Upper lobe of left lung (tissue), 6 donors: ENCODE measurements at regions not wholly inside any gene's neighbourhood (a gene's known extent, or its start where the extent isn't known, plus 50 kb on each side); places are given as distances from the start of the nearest gene placed in this dataset.

Source experiments
- ATAC-seq, 2 donors: fragments of 200-7000 bp; cut with Tn5 transposase; one replicate each; pipeline ENCODE4 v1.9.1; 2022; ENCODE audit warnings: mild to moderate bottlenecking in 2 of 2, moderate library complexity in 2 of 2; ENCODE audit not compliant: low FRiP score in 2 of 2
- DNase-seq, 2 donors: peaks; one replicate each; pipeline ENCODE4 v3.0.0-alpha.2; 2019 to 2020
- H3K27ac ChIP-seq, 4 donors: fragments of 200-600 bp; sonication (generic); one replicate each; pipeline ENCODE4 v1.5.1; 2016 to 2019
- H3K27me3 ChIP-seq, 4 donors: fragments of 200-600 bp; sonication (generic); one replicate each; pipeline ENCODE4 v1.5.1; 2017 to 2019
- H3K36me3 ChIP-seq, 4 donors: fragments of 200-600 bp; sonication (generic); one replicate each; pipeline ENCODE4 v1.5.1; 2016 to 2019
- H3K4me1 ChIP-seq, 4 donors: fragments of 200-600 bp; sonication (generic); one replicate each; pipeline ENCODE4 v1.5.1; 2018 to 2019
- H3K4me3 ChIP-seq, 4 donors: fragments of 200-600 bp; sonication (generic); one replicate each; pipeline ENCODE4 v1.5.1; 2017 to 2019; ENCODE audit warnings: mild to moderate bottlenecking in 2 of 4, moderate library complexity in 1 of 4
- H3K9me3 ChIP-seq, 4 donors: fragments of 200-600 bp; sonication (generic); one replicate each; pipeline ENCODE4 v1.5.1; 2018 to 2019
- EP300 ChIP-seq, 4 donors: sonication (generic); formaldehyde crosslinking; IDR thresholded peaks; one replicate each; pipeline ENCODE4 v1.5.1; 2017; ENCODE audit warnings: antibody characterized with exemption in 4 of 4, control low read depth in 2 of 4
- POLR2A ChIP-seq, 4 donors: fragments of 450-650 bp; IDR thresholded peaks; one replicate each; pipeline ENCODE4 v1.5.1; 2016 to 2017; ENCODE audit warnings: antibody characterized with exemption in 4 of 4, mild to moderate bottlenecking in 2 of 4
- POLR2AphosphoS5 ChIP-seq, 2 donors: sonication (generic); formaldehyde crosslinking; IDR thresholded peaks; one replicate each; pipeline ENCODE4 v1.5.1; 2017; ENCODE audit warnings: antibody characterized with exemption in 2 of 2
- WGBS, 2 donors: methylation state at CpG; one replicate each; pipeline ENCODE4 v1.1.5; 2017 to 2018; 5-methylcytosine and 5-hydroxymethylcytosine counted together
- TF ChIP-seq, protein P1 (sequence below), 6 experiments: fragments of 450-650 bp in 4 of 6; fragments of 200-600 bp in 2 of 6; sonication (generic) in 2 of 6; IDR thresholded peaks; one replicate each; pipeline ENCODE4 v1.5.1; 2016 to 2019; ENCODE audit warnings: antibody characterized with exemption in 6 of 6
- donor health status: DM: no; HTN: no; CAD: no; lungs with moderate emphysema.
- donor health status: DM: no; HTN: yes; CAD: no; lungs with severe emphysema.

GRCh38 chr2:136495636-136496035, 269.7 kb upstream of the THSD7B start:
- TF ChIP-seq POLR2AphosphoS5 (IDR thresholded peaks at IDR 0.05) (no peak), POLR2A (IDR thresholded peaks at IDR 0.05) (no peak), EP300 (IDR thresholded peaks at IDR 0.05) (no peak)
- TF ChIP-seq, protein P1, sequence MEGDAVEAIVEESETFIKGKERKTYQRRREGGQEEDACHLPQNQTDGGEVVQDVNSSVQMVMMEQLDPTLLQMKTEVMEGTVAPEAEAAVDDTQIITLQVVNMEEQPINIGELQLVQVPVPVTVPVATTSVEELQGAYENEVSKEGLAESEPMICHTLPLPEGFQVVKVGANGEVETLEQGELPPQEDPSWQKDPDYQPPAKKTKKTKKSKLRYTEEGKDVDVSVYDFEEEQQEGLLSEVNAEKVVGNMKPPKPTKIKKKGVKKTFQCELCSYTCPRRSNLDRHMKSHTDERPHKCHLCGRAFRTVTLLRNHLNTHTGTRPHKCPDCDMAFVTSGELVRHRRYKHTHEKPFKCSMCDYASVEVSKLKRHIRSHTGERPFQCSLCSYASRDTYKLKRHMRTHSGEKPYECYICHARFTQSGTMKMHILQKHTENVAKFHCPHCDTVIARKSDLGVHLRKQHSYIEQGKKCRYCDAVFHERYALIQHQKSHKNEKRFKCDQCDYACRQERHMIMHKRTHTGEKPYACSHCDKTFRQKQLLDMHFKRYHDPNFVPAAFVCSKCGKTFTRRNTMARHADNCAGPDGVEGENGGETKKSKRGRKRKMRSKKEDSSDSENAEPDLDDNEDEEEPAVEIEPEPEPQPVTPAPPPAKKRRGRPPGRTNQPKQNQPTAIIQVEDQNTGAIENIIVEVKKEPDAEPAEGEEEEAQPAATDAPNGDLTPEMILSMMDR (IDR thresholded peaks at IDR 0.05), result no peak
- no peaks in the 10 kb centered on the region for H3K4me1 ChIP-seq
- 82 to 84% methylated on average over 5 of the region's 5 CpGs for WGBS, 2 donors

GRCh38 chr2:136492901-136493300, 272.4 kb upstream of the THSD7B start:
- Histone ChIP-seq H3K9me3 (peaks cover 0 to 5% (median 0%) of the 10 kb centered on the region in 4 donors), H3K4me3 (no peak overlapping the region), H3K27me3 (no peaks in the 10 kb centered on the region), H3K27ac (no peak overlapping the region), H3K36me3 (no peaks in the 10 kb centered on the region), H3K4me1 (no peaks in the 10 kb centered on the region)
- ATAC-seq (no peak), DNase-seq (no peak)
- TF ChIP-seq, protein P1 (IDR thresholded peaks at IDR 0.05), result no peak
- TF ChIP-seq EP300 (IDR thresholded peaks at IDR 0.05) (no peak), POLR2A (IDR thresholded peaks at IDR 0.05) (no peak), POLR2AphosphoS5 (IDR thresholded peaks at IDR 0.05) (no peak)
- 50 to 62% methylated on average over 8 of the region's 8 CpGs for WGBS, 2 donors

More at GRCh38 chr2:136495636-136496035, 269.7 kb upstream of the THSD7B start:
- Histone ChIP-seq H3K27me3 (no peaks in the 10 kb centered on the region), H3K36me3 (no peaks in the 10 kb centered on the region), H3K27ac (no peak overlapping the region), H3K4me3 (no peak overlapping the region), H3K9me3 (no peaks in the 10 kb centered on the region)
- DNase-seq (no peak), ATAC-seq (no peak)

- Histone ChIP-seq H3K27ac (no peak overlapping the region), H3K9me3 (peaks cover 0 to 5% (median 0%) of the 10 kb centered on the region in 4 donors), H3K36me3 (no peaks in the 10 kb centered on the region), H3K4me1 (no peaks in the 10 kb centered on the region), H3K4me3 (no peak overlapping the region), H3K27me3 (no peaks in the 10 kb centered on the region)
- DNase-seq (no peak), ATAC-seq (no peak)
- WGBS, 2 donors, result 81 to 89% methylated on average over 3 of the region's 3 CpGs
- TF ChIP-seq, protein P1 (IDR thresholded peaks at IDR 0.05), result no peak
- TF ChIP-seq POLR2AphosphoS5 (IDR thresholded peaks at IDR 0.05) (no peak), EP300 (IDR thresholded peaks at IDR 0.05) (no peak), POLR2A (IDR thresholded peaks at IDR 0.05) (no peak)
These were observed 275.2 kb upstream of the THSD7B start for GRCh38 chr2:136490100-136490499.

DNA sequence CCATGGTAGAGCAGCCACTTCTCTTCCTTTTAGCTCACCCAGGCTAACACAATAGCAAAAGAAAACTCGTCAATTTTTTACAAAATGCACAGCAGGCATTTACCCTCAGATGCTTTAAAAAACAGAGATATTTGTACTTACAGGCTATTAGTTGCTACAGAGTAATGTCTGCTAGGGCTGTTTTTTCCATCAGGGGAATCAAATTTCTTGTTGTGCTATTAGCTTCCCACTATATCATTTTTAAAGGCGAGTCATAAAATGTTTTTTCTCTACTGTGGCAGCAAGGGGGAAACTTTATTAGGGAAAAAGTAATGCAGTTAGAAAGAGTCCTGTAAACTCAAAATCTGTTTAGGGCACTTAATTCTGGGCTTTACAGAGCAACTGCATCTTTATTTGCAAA, 277.9 kb upstream of the THSD7B start:
- Histone ChIP-seq H3K4me1 (no peaks in the 10 kb centered on the region), H3K36me3 (no peaks in the 10 kb centered on the region), H3K4me3 (no peak overlapping the region), H3K27me3 (no peaks in the 10 kb centered on the region), H3K9me3 (peaks cover 0 to 5% (median 0%) of the 10 kb centered on the region in 4 donors), H3K27ac (no peak overlapping the region)
- DNase-seq, result no peak
- ATAC-seq, result no peak
- 78 to 86% methylated on average over 2 of the region's 2 CpGs for WGBS, 2 donors
- TF ChIP-seq POLR2AphosphoS5 (IDR thresholded peaks at IDR 0.05), result no peak
- no peak for TF ChIP-seq POLR2A (IDR thresholded peaks at IDR 0.05)
- no peak for TF ChIP-seq EP300 (IDR thresholded peaks at IDR 0.05)
- TF ChIP-seq, protein P1 (IDR thresholded peaks at IDR 0.05), result no peak

- 82 to 89% methylated on average over 10 of the region's 10 CpGs for WGBS, 2 donors
- TF ChIP-seq, protein P1 (IDR thresholded peaks at IDR 0.05), result no peak
- TF ChIP-seq POLR2AphosphoS5 (IDR thresholded peaks at IDR 0.05) (no peak), POLR2A (IDR thresholded peaks at IDR 0.05) (no peak), EP300 (IDR thresholded peaks at IDR 0.05) (no peak)
- no peak overlapping the region for H3K27ac ChIP-seq
- H3K9me3 ChIP-seq, result peaks cover 0 to 5% (median 0%) of the 10 kb centered on the region in 4 donors
- no peaks in the 10 kb centered on the region for H3K4me1 ChIP-seq
- H3K4me3 ChIP-seq, result no peak overlapping the region
- no peaks in the 10 kb centered on the region for H3K27me3 ChIP-seq
- no peaks in the 10 kb centered on the region for H3K36me3 ChIP-seq
- ATAC-seq (no peak), DNase-seq (peak in 1 of 2 donors; percentile 49)
These were observed 279.2 kb upstream of the THSD7B start for GRCh38 chr2:136486115-136486514.
